ENCODE measurements at regions not wholly inside any gene's neighbourhood (a gene's known extent, or its start where the extent isn't known, plus 50 kb on each side); places are given as distances from the start of the nearest gene placed in this dataset.

- TF ChIP-seq CTCF (IDR thresholded peaks at IDR 0.05; ENCODE audit: insufficient read depth, low read depth, low read length) = no peak
These were observed 531.8 kb upstream of the SALL1 start for GRCh38 chr16:51682905-51683304.

GRCh38 chr16:51674615-51675014 is 523.5 kb upstream of the SALL1 start:
- no peak for TF ChIP-seq CTCF (IDR thresholded peaks at IDR 0.05; ENCODE audit: insufficient read depth, low read depth, low read length)
- H3K4me3 ChIP-seq (ENCODE audit: low read depth, low read length) = no peak overlapping the region
- no peak for DNase-seq (ENCODE audit: low read depth)

More at GRCh38 chr16:51682905-51683304, 531.8 kb upstream of the SALL1 start:
- no peak for DNase-seq (ENCODE audit: low read depth)
- no peak overlapping the region for H3K4me3 ChIP-seq (ENCODE audit: low read depth, low read length)

GRCh38 chr16:51670527-51670926 is 519.5 kb upstream of the SALL1 start:
- no peak overlapping the region for H3K4me3 ChIP-seq (ENCODE audit: low read depth, low read length)
- DNase-seq (ENCODE audit: low read depth) = no peak
- TF ChIP-seq CTCF (IDR thresholded peaks at IDR 0.05; ENCODE audit: insufficient read depth, low read depth, low read length) = no peak

- H3K4me3 ChIP-seq (ENCODE audit: low read depth, low read length) = no peak overlapping the region
- DNase-seq (ENCODE audit: low read depth) = no peak
- TF ChIP-seq CTCF (IDR thresholded peaks at IDR 0.05; ENCODE audit: insufficient read depth, low read depth, low read length) = no peak
These were observed 515.8 kb upstream of the SALL1 start for GRCh38 chr16:51666821-51667220.

GRCh38 chr16:51666074-51666473 is 515.0 kb upstream of the SALL1 start:
- no peak for DNase-seq (ENCODE audit: low read depth)
- TF ChIP-seq CTCF (IDR thresholded peaks at IDR 0.05; ENCODE audit: insufficient read depth, low read depth, low read length) = no peak
- H3K4me3 ChIP-seq (ENCODE audit: low read depth, low read length) = no peak overlapping the region

GRCh38 chr16:51665436-51665998 is 514.4 kb upstream of the SALL1 start:
- no peak for DNase-seq (ENCODE audit: low read depth)
- TF ChIP-seq CTCF (IDR thresholded peaks at IDR 0.05; ENCODE audit: insufficient read depth, low read depth, low read length) = no peak

GRCh38 chr16:51658531-51658930 is 507.5 kb upstream of the SALL1 start:
- no peak for TF ChIP-seq CTCF (IDR thresholded peaks at IDR 0.05; ENCODE audit: insufficient read depth, low read depth, low read length)
- H3K4me3 ChIP-seq (ENCODE audit: low read depth, low read length) = no peak overlapping the region

More at GRCh38 chr16:51665436-51665998, 514.4 kb upstream of the SALL1 start:
- H3K4me3 ChIP-seq (ENCODE audit: low read depth, low read length) = no peak overlapping the region

More at GRCh38 chr16:51658531-51658930, 507.5 kb upstream of the SALL1 start:
- DNase-seq (ENCODE audit: low read depth) = no peak
